ENCODE measurements at regions not wholly inside any gene's neighbourhood (a gene's known extent, or its start where the extent isn't known, plus 50 kb on each side); places are given as distances from the start of the nearest gene placed in this dataset.
"Not testable (repeated sequence)": the region's sequence is repeated elsewhere in the genome, so short reads cannot be mapped to it uniquely, and the experiment has no call there.

- H3K4ac ChIP-seq (ENCODE audit: low read length), result no peak overlapping the region
- no peaks in the 10 kb centered on the region for H3K36me3 ChIP-seq (replicated peaks in 1 of 2; ENCODE audit: control insufficient read depth in 2 of 2, insufficient read depth in 2 of 2, low read length in 2 of 2)
- H2BK5ac ChIP-seq (ENCODE audit: low read length), result no peak overlapping the region
- H4K91ac ChIP-seq (ENCODE audit: low read depth, low read length, poor library complexity), result no peak overlapping the region
- no peak overlapping the region for H3K18ac ChIP-seq (ENCODE audit: low read length)
- H3K23ac ChIP-seq (ENCODE audit: low read depth, low read length, poor library complexity), result no peak overlapping the region
- no peak overlapping the region for H2AK5ac ChIP-seq (ENCODE audit: low read depth, low read length)
- no peaks in the 10 kb centered on the region for H3K79me1 ChIP-seq (ENCODE audit: low read depth, low read length)
- H3K4me3 ChIP-seq (ENCODE audit: low read length in 2 of 2), result no peak overlapping the region
- no peak overlapping the region for H2BK120ac ChIP-seq (ENCODE audit: low read depth, low read length)
- no peak for DNase-seq (ENCODE audit: low spot score)
- H3K14ac ChIP-seq (ENCODE audit: low read length), result no peak overlapping the region
- no peak overlapping the region for H2BK15ac ChIP-seq (ENCODE audit: low read length)
- no peak overlapping the region for H2AFZ ChIP-seq (ENCODE audit: low read length)
- H3K4me1 ChIP-seq (ENCODE audit: control insufficient read depth in 2 of 2, insufficient read depth in 1 of 2, low read depth in 1 of 2, low read length in 2 of 2), result no peaks in the 10 kb centered on the region
- H4K8ac ChIP-seq (ENCODE audit: low read depth, low read length), result no peak overlapping the region
- no peak overlapping the region for H2BK12ac ChIP-seq (ENCODE audit: low read length)
- WGBS, 2 donors (ENCODE audit: extremely low coverage in 2 of 2, insufficient read length in 2 of 2, insufficient replicate concordance in 1 of 2), result no CpG with 5 or more reads among the region's 2 CpGs
- no peaks in the 10 kb centered on the region for H3K9me3 ChIP-seq (replicated peaks in 1 of 2; ENCODE audit: control insufficient read depth in 2 of 2, insufficient read depth in 1 of 2, low read depth in 1 of 2, low read length in 2 of 2)
- H3K4me2 ChIP-seq (ENCODE audit: insufficient read depth, low read length, poor library complexity, severe bottlenecking), result no peak overlapping the region
- peaks cover 0 to 12% (median 0%) of the 10 kb centered on the region in 3 experiments for H3K27me3 ChIP-seq (ENCODE audit: control insufficient read depth in 3 of 3, insufficient read depth in 3 of 3, low read depth in 1 of 3, low read length in 3 of 3)
- no peak overlapping the region for H3K9ac ChIP-seq (ENCODE audit: low read depth, low read length, poor library complexity)
- H3K27ac ChIP-seq (replicated peaks; ENCODE audit: low read length), result no peak overlapping the region
Measured at GRCh38 chrX:150268839-150269355, 94.2 kb upstream of the MAMLD1 start.

- DNase-seq (ENCODE audit: low spot score), result no peak
- no peak overlapping the region for H2AFZ ChIP-seq (ENCODE audit: low read length)
- peaks cover 0 to 9% (median 0%) of the 10 kb centered on the region in 3 experiments for H3K27me3 ChIP-seq (ENCODE audit: control insufficient read depth in 3 of 3, insufficient read depth in 3 of 3, low read depth in 1 of 3, low read length in 3 of 3)
- no peaks in the 10 kb centered on the region for H3K9me3 ChIP-seq (replicated peaks in 1 of 2; ENCODE audit: control insufficient read depth in 2 of 2, insufficient read depth in 1 of 2, low read depth in 1 of 2, low read length in 2 of 2)
- no peak overlapping the region for H2BK120ac ChIP-seq (ENCODE audit: low read depth, low read length)
- no peaks in the 10 kb centered on the region for H3K36me3 ChIP-seq (replicated peaks in 1 of 2; ENCODE audit: control insufficient read depth in 2 of 2, insufficient read depth in 2 of 2, low read length in 2 of 2)
- no peak overlapping the region for H3K4me3 ChIP-seq (ENCODE audit: low read length in 2 of 2)
- no peak overlapping the region for H4K91ac ChIP-seq (ENCODE audit: low read depth, low read length, poor library complexity)
- no peak overlapping the region for H3K4ac ChIP-seq (ENCODE audit: low read length)
- no peak overlapping the region for H2BK12ac ChIP-seq (ENCODE audit: low read length)
- no peak overlapping the region for H2AK5ac ChIP-seq (ENCODE audit: low read depth, low read length)
- H2BK15ac ChIP-seq (ENCODE audit: low read length), result no peak overlapping the region
- H4K8ac ChIP-seq (ENCODE audit: low read depth, low read length), result no peak overlapping the region
- no peaks in the 10 kb centered on the region for H3K4me1 ChIP-seq (ENCODE audit: control insufficient read depth in 2 of 2, insufficient read depth in 1 of 2, low read depth in 1 of 2, low read length in 2 of 2)
- H3K14ac ChIP-seq (ENCODE audit: low read length), result no peak overlapping the region
- no peaks in the 10 kb centered on the region for H3K79me1 ChIP-seq (ENCODE audit: low read depth, low read length)
- no peak overlapping the region for H3K18ac ChIP-seq (ENCODE audit: low read length)
- H2BK5ac ChIP-seq (ENCODE audit: low read length), result no peak overlapping the region
- H3K27ac ChIP-seq (replicated peaks; ENCODE audit: low read length), result no peak overlapping the region
- H3K4me2 ChIP-seq (ENCODE audit: insufficient read depth, low read length, poor library complexity, severe bottlenecking), result no peak overlapping the region
- no peak overlapping the region for H3K23ac ChIP-seq (ENCODE audit: low read depth, low read length, poor library complexity)
- WGBS, 2 donors (ENCODE audit: extremely low coverage in 2 of 2, insufficient read length in 2 of 2, insufficient replicate concordance in 1 of 2), result no CpG with 5 or more reads among the region's 10 CpGs
- H3K9ac ChIP-seq (ENCODE audit: low read depth, low read length, poor library complexity), result no peak overlapping the region
Measured at GRCh38 chrX:150269605-150270254, 93.4 kb upstream of the MAMLD1 start.

GRCh38 chrX:150270622-150271021 lies 92.5 kb upstream of the MAMLD1 start:
- Histone ChIP-seq H2BK12ac (ENCODE audit: low read length) (no peak overlapping the region), H3K4me2 (ENCODE audit: insufficient read depth, low read length, poor library complexity, severe bottlenecking) (no peak overlapping the region), H2AK5ac (ENCODE audit: low read depth, low read length) (no peak overlapping the region), H3K18ac (ENCODE audit: low read length) (no peak overlapping the region), H3K23ac (ENCODE audit: low read depth, low read length, poor library complexity) (no peak overlapping the region), H3K9ac (ENCODE audit: low read depth, low read length, poor library complexity) (no peak overlapping the region), H3K9me3 (replicated peaks in 1 of 2; ENCODE audit: control insufficient read depth in 2 of 2, insufficient read depth in 1 of 2, low read depth in 1 of 2, low read length in 2 of 2) (no peaks in the 10 kb centered on the region), H4K91ac (ENCODE audit: low read depth, low read length, poor library complexity) (no peak overlapping the region), H3K4me3 (ENCODE audit: low read length in 2 of 2) (no peak overlapping the region), H3K14ac (ENCODE audit: low read length) (no peak overlapping the region), H3K4ac (ENCODE audit: low read length) (no peak overlapping the region), H3K36me3 (replicated peaks in 1 of 2; ENCODE audit: control insufficient read depth in 2 of 2, insufficient read depth in 2 of 2, low read length in 2 of 2) (no peaks in the 10 kb centered on the region), H3K27ac (replicated peaks; ENCODE audit: low read length) (no peak overlapping the region), H2BK15ac (ENCODE audit: low read length) (no peak overlapping the region), H3K4me1 (ENCODE audit: control insufficient read depth in 2 of 2, insufficient read depth in 1 of 2, low read depth in 1 of 2, low read length in 2 of 2) (no peaks in the 10 kb centered on the region), H2BK120ac (ENCODE audit: low read depth, low read length) (no peak overlapping the region), H3K27me3 (ENCODE audit: control insufficient read depth in 3 of 3, insufficient read depth in 3 of 3, low read depth in 1 of 3, low read length in 3 of 3) (peaks cover 0 to 9% (median 0%) of the 10 kb centered on the region in 3 experiments), H2AFZ (ENCODE audit: low read length) (no peak overlapping the region), H4K8ac (ENCODE audit: low read depth, low read length) (no peak overlapping the region), H2BK5ac (ENCODE audit: low read length) (no peak overlapping the region), H3K79me1 (ENCODE audit: low read depth, low read length) (no peaks in the 10 kb centered on the region)
- DNase-seq (ENCODE audit: low spot score), result no peak
- WGBS, 2 donors (ENCODE audit: extremely low coverage in 2 of 2, insufficient read length in 2 of 2, insufficient replicate concordance in 1 of 2), result no CpG with 5 or more reads among the region's 3 CpGs

DNA sequence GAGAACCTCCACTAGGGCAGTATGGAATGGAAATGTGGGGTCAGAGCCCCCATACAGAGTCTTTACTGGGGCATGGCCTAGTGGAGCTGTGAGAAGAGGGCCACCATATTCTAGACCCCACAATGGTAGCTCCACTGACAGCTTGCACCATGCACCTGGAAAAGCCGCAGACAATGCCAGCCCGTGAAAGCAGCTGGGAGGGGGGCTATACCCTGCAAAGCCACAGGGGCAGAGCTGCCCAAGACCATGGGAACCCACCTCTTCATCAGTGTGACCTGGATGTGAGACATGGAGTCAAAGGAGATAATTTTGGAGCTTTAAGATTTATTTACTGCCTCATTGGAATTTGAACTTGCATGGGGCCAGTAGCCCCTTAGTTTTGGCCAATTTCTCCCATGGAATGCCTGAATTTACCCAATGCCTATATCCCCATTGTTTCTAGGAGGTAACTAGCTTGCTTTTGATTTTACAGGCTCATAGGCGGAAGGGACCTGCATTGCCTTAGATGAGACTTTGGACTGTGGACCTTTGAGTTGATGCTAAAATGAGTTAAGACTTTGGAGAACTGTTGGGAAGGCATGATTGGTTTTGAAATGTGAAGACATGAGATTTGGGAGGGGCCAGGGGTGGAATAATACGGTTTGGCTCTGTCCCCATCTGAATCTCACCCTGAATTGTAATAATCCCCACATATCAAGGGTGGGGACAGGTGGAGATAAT lies 89.4 kb upstream of the MAMLD1 start:
- DNase-seq (ENCODE audit: low spot score); H3K27ac ChIP-seq (replicated peaks; ENCODE audit: low read length); H3K14ac ChIP-seq (ENCODE audit: low read length); H3K4me3 ChIP-seq (ENCODE audit: low read length in 2 of 2); H2BK120ac ChIP-seq (ENCODE audit: low read depth, low read length); H2BK12ac ChIP-seq (ENCODE audit: low read length); H3K36me3 ChIP-seq (replicated peaks in 1 of 2; ENCODE audit: control insufficient read depth in 2 of 2, insufficient read depth in 2 of 2, low read length in 2 of 2); H2BK5ac ChIP-seq (ENCODE audit: low read length); H3K4ac ChIP-seq (ENCODE audit: low read length); H3K23ac ChIP-seq (ENCODE audit: low read depth, low read length, poor library complexity); H3K4me1 ChIP-seq (ENCODE audit: control insufficient read depth in 2 of 2, insufficient read depth in 1 of 2, low read depth in 1 of 2, low read length in 2 of 2); H4K91ac ChIP-seq (ENCODE audit: low read depth, low read length, poor library complexity); H3K9ac ChIP-seq (ENCODE audit: low read depth, low read length, poor library complexity); H3K27me3 ChIP-seq (ENCODE audit: control insufficient read depth in 3 of 3, insufficient read depth in 3 of 3, low read depth in 1 of 3, low read length in 3 of 3); H4K8ac ChIP-seq (ENCODE audit: low read depth, low read length); H2AFZ ChIP-seq (ENCODE audit: low read length); H3K18ac ChIP-seq (ENCODE audit: low read length); H3K9me3 ChIP-seq (replicated peaks in 1 of 2; ENCODE audit: control insufficient read depth in 2 of 2, insufficient read depth in 1 of 2, low read depth in 1 of 2, low read length in 2 of 2); H3K4me2 ChIP-seq (ENCODE audit: insufficient read depth, low read length, poor library complexity, severe bottlenecking); H3K79me1 ChIP-seq (ENCODE audit: low read depth, low read length); H2AK5ac ChIP-seq (ENCODE audit: low read depth, low read length); H2BK15ac ChIP-seq (ENCODE audit: low read length): not testable (repeated sequence)
- no CpG with 5 or more reads among the region's 4 CpGs for WGBS, 2 donors (ENCODE audit: extremely low coverage in 2 of 2, insufficient read length in 2 of 2, insufficient replicate concordance in 1 of 2)

Measured in neuronal stem cell (in vitro differentiated cells).